Panc1 (cell line): ENCODE measurements at regions not wholly inside any gene's neighbourhood (a gene's known extent, or its start where the extent isn't known, plus 50 kb on each side); places are given as distances from the start of the nearest gene placed in this dataset.

Source experiments
- POLR2AphosphoS5 ChIP-seq: IDR thresholded peaks from 2 replicates; pipeline ENCODE4 v1.6.1; 2012; ENCODE audit warnings: mild to moderate bottlenecking, low read depth, low read length, moderate library complexity
- TCF7L2 ChIP-seq: IDR thresholded peaks from 2 replicates; pipeline ENCODE4 v1.6.1; 2011; ENCODE audit warnings: mild to moderate bottlenecking, low read depth, low read length, inconsistent platforms
- TF ChIP-seq, protein P1 (sequence below): fragments of 450-650 bp; IDR thresholded peaks from 2 replicates; pipeline ENCODE4 v1.5.1; 2017; ENCODE audit warnings: mild to moderate bottlenecking

DNA sequence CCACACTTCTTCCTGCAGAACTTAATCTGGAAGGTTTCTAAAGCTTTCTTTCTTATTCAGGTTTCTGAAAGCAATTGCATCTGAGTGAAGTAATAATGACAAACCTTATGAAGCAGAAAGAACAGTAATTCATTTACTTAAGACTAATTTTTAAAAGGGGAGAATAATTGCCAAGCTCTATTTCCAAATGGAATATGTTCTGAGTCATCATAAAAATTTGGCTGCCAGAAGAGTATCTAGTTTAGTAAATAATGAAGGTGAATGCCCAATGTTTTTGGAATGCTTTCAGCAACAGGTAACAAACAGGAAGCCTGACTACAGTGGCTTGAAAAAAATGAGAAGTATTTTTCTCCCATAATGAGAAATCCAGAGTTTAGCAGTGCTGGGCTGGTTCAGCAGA, 227.3 kb upstream of the TET2 start:
- TF ChIP-seq POLR2AphosphoS5 (no peak), TCF7L2 (no peak)
- TF ChIP-seq, protein P1, sequence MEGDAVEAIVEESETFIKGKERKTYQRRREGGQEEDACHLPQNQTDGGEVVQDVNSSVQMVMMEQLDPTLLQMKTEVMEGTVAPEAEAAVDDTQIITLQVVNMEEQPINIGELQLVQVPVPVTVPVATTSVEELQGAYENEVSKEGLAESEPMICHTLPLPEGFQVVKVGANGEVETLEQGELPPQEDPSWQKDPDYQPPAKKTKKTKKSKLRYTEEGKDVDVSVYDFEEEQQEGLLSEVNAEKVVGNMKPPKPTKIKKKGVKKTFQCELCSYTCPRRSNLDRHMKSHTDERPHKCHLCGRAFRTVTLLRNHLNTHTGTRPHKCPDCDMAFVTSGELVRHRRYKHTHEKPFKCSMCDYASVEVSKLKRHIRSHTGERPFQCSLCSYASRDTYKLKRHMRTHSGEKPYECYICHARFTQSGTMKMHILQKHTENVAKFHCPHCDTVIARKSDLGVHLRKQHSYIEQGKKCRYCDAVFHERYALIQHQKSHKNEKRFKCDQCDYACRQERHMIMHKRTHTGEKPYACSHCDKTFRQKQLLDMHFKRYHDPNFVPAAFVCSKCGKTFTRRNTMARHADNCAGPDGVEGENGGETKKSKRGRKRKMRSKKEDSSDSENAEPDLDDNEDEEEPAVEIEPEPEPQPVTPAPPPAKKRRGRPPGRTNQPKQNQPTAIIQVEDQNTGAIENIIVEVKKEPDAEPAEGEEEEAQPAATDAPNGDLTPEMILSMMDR, result no peak
